Adipocyte (in vitro differentiated cells): ENCODE measurements at regions not wholly inside any gene's neighbourhood (a gene's known extent, or its start where the extent isn't known, plus 50 kb on each side); places are given as distances from the start of the nearest gene placed in this dataset.

Source experiments
- DNase-seq: peaks from one replicate; pipeline ENCODE4 v3.0.0-alpha.2; 2015; ENCODE audit warnings: low read depth
- H3K27me3 ChIP-seq: replicated peaks from 2 replicates; pipeline ENCODE4 v1.7.0; 2013; ENCODE audit warnings: mild to moderate bottlenecking, low read length, moderate library complexity; ENCODE audit not compliant: control insufficient read depth, insufficient read depth
- H3K36me3 ChIP-seq: 2 replicates; pipeline ENCODE4 v1.7.0; 2013; ENCODE audit warnings: low read length, mild to moderate bottlenecking, moderate library complexity; ENCODE audit not compliant: control insufficient read depth, insufficient read depth, severe bottlenecking
- H3K4me1 ChIP-seq: 2 replicates; pipeline ENCODE4 v1.7.0; 2013; ENCODE audit warnings: mild to moderate bottlenecking, low read length, moderate library complexity; ENCODE audit not compliant: control insufficient read depth, insufficient read depth
- H3K4me3 ChIP-seq: 2 replicates; pipeline ENCODE4 v1.7.0; 2013; ENCODE audit warnings: mild to moderate bottlenecking, low read length, moderate library complexity
- H3K9ac ChIP-seq: 2 replicates; pipeline ENCODE4 v1.7.0; 2013; ENCODE audit warnings: mild to moderate bottlenecking, low read length, moderate library complexity
- H3K9me3 ChIP-seq: 2 replicates; pipeline ENCODE4 v1.7.0; 2013; ENCODE audit warnings: mild to moderate bottlenecking, low read length, moderate library complexity; ENCODE audit not compliant: control insufficient read depth

DNA sequence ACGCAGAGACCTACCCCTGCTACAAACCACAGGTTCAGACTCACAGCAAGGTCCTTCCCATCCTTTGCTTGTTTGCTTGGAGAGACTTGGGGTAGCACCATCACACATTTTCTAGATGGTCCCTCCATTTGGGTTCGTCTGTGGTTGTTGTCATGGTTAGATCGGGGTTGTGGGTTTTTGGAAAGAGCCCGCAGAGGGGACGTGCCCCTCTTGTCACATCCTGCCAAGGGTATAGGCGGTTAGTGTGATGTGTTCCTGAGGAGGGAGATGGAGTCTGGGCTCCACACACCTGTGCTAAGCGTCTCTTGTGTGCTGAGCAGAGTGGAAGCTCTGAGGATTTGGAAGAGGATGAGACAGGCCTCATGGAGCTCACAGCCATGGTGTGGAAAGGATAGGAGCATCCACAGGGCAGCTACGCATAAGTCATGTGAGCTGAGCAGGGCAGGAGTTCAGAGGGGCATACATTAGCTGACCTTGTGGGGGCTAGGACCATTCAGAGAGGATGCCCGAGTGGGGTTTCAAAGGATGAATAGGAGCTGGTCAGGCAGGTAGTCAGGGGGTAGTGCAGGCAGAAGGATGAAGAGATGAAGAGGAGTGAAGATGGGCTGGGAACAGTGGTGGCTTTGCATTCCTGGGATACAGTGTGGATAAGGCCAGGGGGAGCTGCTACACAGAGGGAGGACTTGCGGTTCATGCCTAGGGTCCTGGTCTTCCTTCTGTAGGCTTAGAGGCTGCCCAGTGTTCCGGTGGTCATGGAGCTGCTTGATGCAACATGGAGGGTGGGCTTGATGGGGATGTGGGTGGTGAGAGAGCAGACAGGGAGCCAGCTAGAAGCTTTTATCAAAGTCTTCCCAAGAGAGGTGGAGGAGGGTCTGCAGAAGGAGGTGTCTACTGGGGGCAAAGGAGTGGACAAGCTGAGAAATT lies 62.9 kb downstream of the ACKR3 start:
- Histone ChIP-seq H3K9ac (no peak overlapping the region), H3K27me3 (peaks cover 11% of the 10 kb centered on the region), H3K36me3 (no peaks in the 10 kb centered on the region), H3K9me3 (peaks cover 4% of the 10 kb centered on the region), H3K4me3 (no peak overlapping the region), H3K4me1 (peaks cover 9% of the 10 kb centered on the region)
- no peak for DNase-seq

DNA sequence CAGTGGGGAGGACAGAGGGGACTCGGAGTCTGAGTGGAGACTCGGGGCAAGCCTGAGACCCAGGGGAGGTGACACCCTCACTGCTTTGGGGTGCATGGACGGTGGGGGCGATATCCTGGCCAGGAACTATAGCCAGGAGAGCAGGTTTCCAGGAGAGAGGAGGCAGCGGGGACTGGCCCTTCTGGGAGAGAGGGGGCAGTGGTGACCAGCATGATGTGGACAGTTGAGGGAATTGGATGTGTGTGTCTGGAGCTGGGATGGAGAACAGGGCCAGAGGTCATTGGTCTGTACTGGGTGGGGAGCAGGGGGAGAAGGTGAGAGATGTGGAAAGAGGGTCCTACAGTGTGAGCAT lies 63.6 kb downstream of the ACKR3 start:
- Histone ChIP-seq H3K4me3 (no peak overlapping the region), H3K27me3 (peaks cover 11% of the 10 kb centered on the region)

GRCh38 chr2:236633775-236634560 lies 64.3 kb downstream of the ACKR3 start:
- no peak for DNase-seq
- peaks cover 4% of the 10 kb centered on the region for H3K9me3 ChIP-seq
- peaks cover 9% of the 10 kb centered on the region for H3K4me1 ChIP-seq
- no peak overlapping the region for H3K4me3 ChIP-seq
- peaks cover 8% of the 10 kb centered on the region for H3K27me3 ChIP-seq
- H3K36me3 ChIP-seq: no peaks in the 10 kb centered on the region
- H3K9ac ChIP-seq: no peak overlapping the region

More for the DNA sequence above, 63.6 kb downstream of the ACKR3 start:
- H3K36me3 ChIP-seq: no peaks in the 10 kb centered on the region
- no peak for DNase-seq
- H3K9ac ChIP-seq: no peak overlapping the region
- peaks cover 9% of the 10 kb centered on the region for H3K4me1 ChIP-seq
- peaks cover 4% of the 10 kb centered on the region for H3K9me3 ChIP-seq

DNA sequence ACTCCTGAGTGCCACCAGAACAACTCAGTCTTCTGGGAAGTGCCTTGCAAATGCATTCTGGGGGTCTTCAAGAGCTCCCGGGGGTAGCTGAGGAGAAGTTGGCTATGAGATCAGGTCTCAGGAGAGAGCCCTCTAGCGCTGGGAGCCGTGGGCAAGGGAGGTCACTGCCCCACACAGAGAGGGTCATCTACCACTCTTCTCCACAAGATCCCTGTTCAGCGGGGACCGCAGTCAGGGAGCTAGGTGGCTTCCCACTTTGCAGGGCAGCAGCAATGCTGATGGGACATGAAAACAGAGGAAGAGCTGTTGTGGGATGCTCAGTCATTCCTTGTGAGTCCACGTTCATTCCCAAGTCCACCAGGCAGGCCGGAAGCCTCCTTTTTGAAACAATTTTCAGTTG lies 66.6 kb downstream of the ACKR3 start:
- Histone ChIP-seq H3K36me3 (no peaks in the 10 kb centered on the region), H3K4me3 (no peak overlapping the region), H3K4me1 (peaks cover 11% of the 10 kb centered on the region), H3K9ac (no peak overlapping the region), H3K27me3 (peaks cover 7% of the 10 kb centered on the region), H3K9me3 (peaks cover 17% of the 10 kb centered on the region)
- no peak for DNase-seq

DNA sequence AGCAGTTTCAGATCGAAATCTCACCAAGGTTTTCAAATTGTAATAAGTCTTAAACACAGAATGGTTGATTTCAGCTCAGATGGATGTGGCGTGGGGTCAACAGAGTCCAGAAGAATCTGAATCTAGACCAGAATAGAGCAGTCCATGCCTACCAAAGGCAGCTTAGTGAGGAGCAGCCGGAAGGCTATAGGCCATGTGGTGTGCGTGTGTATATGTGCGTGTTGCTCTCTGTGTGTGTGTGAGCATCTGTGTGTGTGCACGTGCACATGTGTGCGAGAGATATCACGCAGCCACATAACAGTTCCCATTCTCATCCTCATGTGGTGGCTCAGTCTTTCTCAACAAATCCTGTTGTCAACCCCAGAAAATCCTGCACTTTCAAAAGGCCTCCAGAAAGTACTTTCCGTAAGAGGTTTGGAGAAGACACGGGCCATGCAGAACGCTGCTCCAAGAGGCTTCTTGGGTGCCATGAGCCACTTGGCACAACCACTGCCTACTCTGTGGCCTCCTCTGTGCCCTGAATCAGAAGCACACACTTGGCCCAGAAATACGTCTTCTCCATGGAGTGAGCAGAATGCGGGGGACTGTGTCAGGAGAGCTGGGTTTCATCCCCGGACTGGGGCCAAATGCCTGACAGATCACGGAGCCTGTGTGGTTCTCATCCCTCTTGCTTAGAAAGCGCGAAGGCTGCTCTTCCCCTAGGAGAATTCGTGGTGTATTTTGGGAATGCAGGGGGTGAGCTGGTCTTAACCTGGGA lies 67.3 kb downstream of the ACKR3 start:
- H3K36me3 ChIP-seq: no peaks in the 10 kb centered on the region
- H3K9ac ChIP-seq: no peak overlapping the region
- peaks cover 12% of the 10 kb centered on the region for H3K4me1 ChIP-seq
- H3K27me3 ChIP-seq: peaks cover 6% of the 10 kb centered on the region
- no peak overlapping the region for H3K4me3 ChIP-seq
- peaks cover 23% of the 10 kb centered on the region for H3K9me3 ChIP-seq
- DNase-seq: no peak

DNA sequence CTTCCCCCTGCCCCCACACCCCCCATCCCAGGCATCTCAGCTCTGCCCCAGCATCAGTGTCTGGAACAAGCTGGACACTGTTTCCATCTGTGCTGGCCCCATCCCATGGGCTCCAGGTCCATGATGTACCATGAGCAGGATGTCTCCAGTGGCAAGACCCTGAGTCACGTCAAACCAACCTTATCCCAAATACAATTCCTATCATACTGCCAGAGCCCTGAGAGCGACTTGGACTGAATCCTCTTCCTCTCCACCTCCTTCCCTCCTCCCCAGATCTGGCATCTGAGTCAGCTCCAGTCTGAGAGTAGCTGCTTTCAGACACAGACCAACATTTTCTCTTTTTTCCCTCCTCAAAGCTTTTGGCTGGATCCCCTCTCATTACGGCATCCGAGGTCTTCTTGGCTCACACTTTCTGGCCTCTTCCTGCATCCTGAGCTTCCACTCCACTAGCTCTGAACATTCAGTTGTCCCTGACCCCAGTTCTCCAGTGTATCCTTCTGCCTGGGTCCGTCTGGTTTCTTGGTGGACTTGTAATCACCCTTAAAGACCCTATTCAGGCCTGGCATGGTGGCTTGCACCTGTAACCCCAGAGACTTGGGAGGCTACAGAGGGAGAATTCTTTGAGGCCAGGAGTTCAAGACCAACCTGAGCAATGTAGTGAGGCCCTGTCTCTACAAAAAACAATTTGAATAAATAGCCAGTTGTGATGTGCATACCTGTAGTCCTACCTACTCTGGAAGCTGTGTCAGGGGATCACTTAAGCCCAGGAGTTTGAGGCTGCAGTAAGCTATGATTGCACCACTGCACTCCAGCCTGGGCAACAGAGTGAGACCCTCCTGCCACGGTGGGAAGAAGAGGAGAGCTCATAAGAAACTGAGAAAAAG lies 68.3 kb downstream of the ACKR3 start:
- Histone ChIP-seq H3K9ac (no peak overlapping the region), H3K4me3 (no peak overlapping the region), H3K4me1 (peaks cover 21% of the 10 kb centered on the region), H3K27me3 (no peaks in the 10 kb centered on the region), H3K9me3 (peaks cover 23% of the 10 kb centered on the region), H3K36me3 (no peaks in the 10 kb centered on the region)
- DNase-seq: peak; percentile 33

- Histone ChIP-seq H3K27me3 (no peaks in the 10 kb centered on the region), H3K4me1 (peaks cover 28% of the 10 kb centered on the region), H3K36me3 (no peaks in the 10 kb centered on the region), H3K9me3 (peaks cover 23% of the 10 kb centered on the region), H3K9ac (no peak overlapping the region), H3K4me3 (no peak overlapping the region)
- DNase-seq: no peak
Measured at GRCh38 chr2:236638707-236639106, 69.1 kb downstream of the ACKR3 start.

DNA sequence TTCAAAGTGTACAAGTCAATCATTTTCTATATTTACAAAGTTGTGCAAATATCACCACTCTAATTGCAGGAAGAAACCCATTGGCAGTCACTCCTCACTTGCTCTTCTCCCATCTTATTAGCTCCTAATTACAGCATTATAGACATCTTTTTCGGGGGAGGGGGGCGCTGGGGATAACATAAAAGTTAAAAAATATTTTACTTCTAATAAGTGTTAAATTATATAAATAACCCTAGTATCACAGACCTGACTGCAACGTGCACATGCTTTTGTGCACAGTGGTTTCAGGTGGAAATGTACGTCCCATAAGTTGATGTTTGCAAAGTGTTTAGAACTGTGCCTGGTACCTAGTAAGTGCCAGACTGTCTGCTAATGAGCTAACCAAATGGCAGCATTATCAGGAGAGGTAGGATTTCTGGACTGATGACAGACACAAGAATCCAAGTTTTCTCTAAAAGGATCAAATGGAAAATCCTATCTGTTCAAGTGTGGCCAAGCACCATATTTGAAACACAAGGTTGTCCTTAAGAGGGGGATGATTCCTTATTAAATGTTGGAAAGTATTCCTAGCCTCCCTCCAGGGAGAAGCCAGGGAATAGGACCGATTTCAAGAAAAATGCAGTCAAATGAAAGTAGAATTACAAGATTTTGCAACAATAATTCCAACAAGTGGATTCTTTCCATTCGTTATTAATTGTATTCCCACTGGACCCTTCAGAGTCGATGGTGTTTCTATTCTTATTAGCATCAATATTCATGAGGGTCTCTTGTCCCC lies 70.0 kb downstream of the ACKR3 start:
- Histone ChIP-seq H3K9me3 (peaks cover 32% of the 10 kb centered on the region), H3K4me1 (peaks cover 28% of the 10 kb centered on the region), H3K36me3 (no peaks in the 10 kb centered on the region), H3K4me3 (no peak overlapping the region), H3K9ac (no peak overlapping the region), H3K27me3 (no peaks in the 10 kb centered on the region)
- no peak for DNase-seq

DNA sequence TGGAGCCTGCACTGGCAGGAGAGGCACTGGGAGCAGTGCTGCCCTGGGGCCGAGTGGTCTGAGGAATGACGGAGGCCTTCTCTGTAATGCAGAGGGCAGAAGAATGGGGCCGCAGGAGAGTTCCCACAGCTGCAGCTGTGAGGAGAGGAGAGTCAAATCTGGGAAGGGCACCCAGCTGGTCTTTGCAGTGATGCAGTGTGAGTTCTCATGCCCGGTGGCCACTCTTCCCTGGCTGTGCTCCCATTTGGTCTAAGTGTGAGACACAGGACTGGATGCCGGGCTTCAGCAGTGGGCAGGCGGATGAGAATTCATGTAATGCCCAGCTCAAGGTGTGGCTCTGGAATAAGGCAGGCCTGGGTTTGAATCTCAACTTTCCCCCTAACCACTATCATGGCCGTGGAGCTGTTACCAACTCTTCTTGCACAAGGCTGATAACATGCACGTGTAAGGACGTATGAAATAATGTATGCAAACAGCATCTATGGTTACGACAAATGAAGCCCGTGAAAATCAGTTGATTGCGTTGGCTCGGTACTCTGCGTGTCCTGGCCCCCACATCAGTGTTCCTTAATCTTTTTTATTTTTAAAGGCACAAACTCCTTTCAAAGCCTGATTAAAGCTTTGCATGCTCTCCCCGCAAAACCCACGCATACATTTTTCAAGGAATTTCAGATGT lies 71.6 kb downstream of the ACKR3 start:
- no peak for DNase-seq
- H3K9ac ChIP-seq: no peak overlapping the region
- peaks cover 28% of the 10 kb centered on the region for H3K4me1 ChIP-seq
- H3K36me3 ChIP-seq: no peaks in the 10 kb centered on the region
- peak overlapping the region; percentile 44 for H3K4me3 ChIP-seq
- peaks cover 32% of the 10 kb centered on the region for H3K9me3 ChIP-seq
- no peaks in the 10 kb centered on the region for H3K27me3 ChIP-seq
